ENCODE measurements at regions not wholly inside any gene's neighbourhood (a gene's known extent, or its start where the extent isn't known, plus 50 kb on each side); places are given as distances from the start of the nearest gene placed in this dataset.

- TF ChIP-seq CTCF (IDR thresholded peaks at IDR 0.05) (no peak), EZH2 (IDR thresholded peaks at IDR 0.05) (no peak)
Measured at GRCh38 chr3:64443546-64444381, 218.5 kb upstream of the PRICKLE2 start.
